LNCaP clone FGC (cell line): ENCODE measurements at regions not wholly inside any gene's neighbourhood (a gene's known extent, or its start where the extent isn't known, plus 50 kb on each side); places are given as distances from the start of the nearest gene placed in this dataset.

Experiments used
- DNase-seq: peaks from one replicate; pipeline ENCODE4 v3.0.0-alpha.2; 2011; ENCODE audit warnings: low read depth
- H3K4me3 ChIP-seq: 2 replicates; pipeline ENCODE4 v1.5.1; 2011; ENCODE audit warnings: mild to moderate bottlenecking, low read depth, low read length, control low read depth
- CTCF ChIP-seq: IDR thresholded peaks from 2 replicates; pipeline ENCODE4 v1.5.1; 2012; ENCODE audit warnings: mild to moderate bottlenecking; ENCODE audit not compliant: control insufficient read depth, insufficient read depth; ENCODE audit errors: extremely low read depth

DNA sequence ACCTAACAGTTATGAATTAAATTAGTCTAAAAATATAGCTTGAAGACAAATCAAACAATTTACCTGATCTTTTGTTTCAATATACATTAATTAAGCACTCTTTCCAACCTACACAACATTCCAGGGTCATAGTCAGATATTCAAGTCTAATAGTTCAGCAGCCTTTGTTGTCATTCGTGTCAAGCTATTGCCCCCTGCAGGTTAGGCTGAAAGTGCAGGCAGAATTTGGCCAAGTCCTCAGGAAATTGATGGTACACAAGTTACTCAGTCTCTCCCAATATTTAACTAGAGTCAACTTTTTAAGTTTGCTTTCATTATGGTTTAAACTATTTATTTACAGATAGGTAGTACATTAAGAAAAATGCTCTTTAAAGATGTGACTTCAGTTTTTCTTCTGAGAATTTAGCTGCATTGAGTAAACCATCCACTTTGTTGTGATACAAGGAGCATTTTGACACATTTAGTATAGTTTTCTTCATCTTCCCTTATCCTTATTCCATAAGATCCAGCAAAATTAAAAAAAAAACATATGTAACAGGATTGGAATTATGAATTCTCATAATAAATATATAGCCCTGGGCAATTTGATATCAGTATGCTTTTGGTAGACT lies 130.3 kb upstream of the DPYD start:
- TF ChIP-seq CTCF, result peak; percentile 83
- no peak overlapping the region for H3K4me3 ChIP-seq
- peak; percentile 56 for DNase-seq

DNA sequence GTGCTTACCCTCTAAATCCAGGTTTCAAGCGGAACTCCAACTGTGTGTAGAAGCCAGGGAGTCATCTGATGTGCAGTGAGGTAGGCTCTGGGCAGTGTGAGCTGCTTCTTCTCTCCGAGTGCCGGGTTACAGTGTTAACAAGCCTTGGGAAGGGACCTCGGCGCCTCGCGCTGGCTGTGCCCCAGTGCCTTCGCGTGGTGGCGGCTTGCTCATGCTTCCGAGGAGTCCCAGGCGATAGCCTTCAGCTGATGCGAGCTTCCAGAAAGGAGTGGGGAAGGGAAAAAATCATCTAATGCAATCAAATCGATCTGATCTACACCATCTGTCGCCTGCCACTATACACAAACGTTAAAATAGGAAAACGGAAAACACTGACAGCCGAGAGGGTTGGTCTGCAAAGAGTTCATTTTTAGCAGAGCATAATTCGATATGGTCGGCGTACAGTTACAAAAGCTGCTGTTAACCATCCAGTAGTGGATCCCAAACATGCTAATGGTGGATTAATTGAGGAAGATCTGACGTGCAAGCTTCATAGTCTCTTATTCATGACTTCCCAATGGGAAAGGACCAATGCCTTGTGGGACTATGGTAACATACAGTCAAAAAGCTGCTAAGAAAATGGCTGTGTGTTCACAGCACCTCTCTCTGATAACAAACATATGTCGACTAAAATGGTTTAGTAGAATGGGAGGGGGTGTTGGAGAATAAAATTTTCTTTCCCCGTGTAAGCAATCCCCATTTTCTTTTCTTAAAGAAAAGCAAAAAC lies 128.7 kb upstream of the DPYD start:
- no peak overlapping the region for H3K4me3 ChIP-seq
- TF ChIP-seq CTCF, result no peak
- no peak for DNase-seq

GRCh38 chr1:98048751-98049325 lies 128.0 kb upstream of the DPYD start:
- H3K4me3 ChIP-seq, result no peak overlapping the region
- DNase-seq, result no peak
- no peak for TF ChIP-seq CTCF

GRCh38 chr1:98048244-98048643 lies 127.4 kb upstream of the DPYD start:
- no peak overlapping the region for H3K4me3 ChIP-seq
- no peak for DNase-seq
- no peak for TF ChIP-seq CTCF

- H3K4me3 ChIP-seq, result no peak overlapping the region
- TF ChIP-seq CTCF, result no peak
- no peak for DNase-seq
Measured at GRCh38 chr1:98047171-98047570, 126.3 kb upstream of the DPYD start.

- TF ChIP-seq CTCF, result no peak
- no peak for DNase-seq
- H3K4me3 ChIP-seq, result no peak overlapping the region
Measured at GRCh38 chr1:98045767-98046641, 125.2 kb upstream of the DPYD start.
